Aorta (tissue), 5 donors: ENCODE measurements at regions not wholly inside any gene's neighbourhood (a gene's known extent, or its start where the extent isn't known, plus 50 kb on each side); places are given as distances from the start of the nearest gene placed in this dataset.

ENCODE experiments used
- ATAC-seq: fragments of 200-7000 bp; cut with Tn5 transposase; one replicate; pipeline ENCODE4 v1.9.1; 2022; ENCODE audit warnings: moderate library complexity; ENCODE audit not compliant: low FRiP score
- DNase-seq, 2 donors: peaks; one replicate each; pipeline ENCODE4 v3.0.0-alpha.2; 2020
- H3K27ac ChIP-seq, 2 donors: one replicate each; pipeline ENCODE4 v1.5.1; 2013; ENCODE audit warnings: low read length in 2 of 2, mild to moderate bottlenecking in 2 of 2, moderate library complexity in 2 of 2, control low read depth in 1 of 2, inconsistent platforms in 1 of 2, low read depth in 1 of 2
- H3K27me3 ChIP-seq, 2 donors: one replicate each; pipeline ENCODE4 v1.6.1; 2013; ENCODE audit warnings: control low read depth in 1 of 2, low read length in 1 of 2, mild to moderate bottlenecking in 1 of 2, moderate library complexity in 1 of 2; ENCODE audit not compliant: insufficient read depth in 2 of 2, control insufficient read depth in 1 of 2
- H3K36me3 ChIP-seq, 2 donors: one replicate each; pipeline ENCODE4 v1.6.1; 2013; ENCODE audit warnings: control low read depth in 1 of 2, low read length in 1 of 2, mild to moderate bottlenecking in 1 of 2; ENCODE audit not compliant: insufficient read depth in 2 of 2, control insufficient read depth in 1 of 2
- H3K4me1 ChIP-seq, 2 donors: one replicate each; pipeline ENCODE4 v1.6.1; 2013; ENCODE audit warnings: low read length in 2 of 2, control low read depth in 1 of 2, mild to moderate bottlenecking in 1 of 2, moderate library complexity in 1 of 2; ENCODE audit not compliant: insufficient read depth in 2 of 2, control insufficient read depth in 1 of 2
- H3K4me3 ChIP-seq, 2 donors: one replicate each; pipeline ENCODE4 v1.5.1; 2013; ENCODE audit warnings: low read length in 2 of 2, control low read depth in 1 of 2, mild to moderate bottlenecking in 1 of 2
- H3K9me3 ChIP-seq: one replicate; pipeline ENCODE4 v1.6.1; 2013; ENCODE audit warnings: mild to moderate bottlenecking, low read length; ENCODE audit not compliant: control insufficient read depth
- WGBS, 2 donors: extraction: QIAGEN DNeasy Blood & Tissue Kit; methylation state at CpG; one replicate each; pipeline ENCODE4 v1.1.7; 2013; 5-methylcytosine and 5-hydroxymethylcytosine counted together
- intact Hi-C, 2 donors: fragments of 100-400 bp; cut with DNase I; formaldehyde crosslinking; loops; one replicate each; pipeline versions ENCODE4 v1.14.2 to v1.15.0; 2022
- donor health status: healthy with polysubstance abuse.
- donor health status: Bipolar disorder and iron deficiency.
- donor health status: DM: no; HTN: no; CAD: no.
- donor health status: DM: no; HTN: no; CAD: no.
- donor health status: DM: yes; HTN: yes; CAD: no.

DNA sequence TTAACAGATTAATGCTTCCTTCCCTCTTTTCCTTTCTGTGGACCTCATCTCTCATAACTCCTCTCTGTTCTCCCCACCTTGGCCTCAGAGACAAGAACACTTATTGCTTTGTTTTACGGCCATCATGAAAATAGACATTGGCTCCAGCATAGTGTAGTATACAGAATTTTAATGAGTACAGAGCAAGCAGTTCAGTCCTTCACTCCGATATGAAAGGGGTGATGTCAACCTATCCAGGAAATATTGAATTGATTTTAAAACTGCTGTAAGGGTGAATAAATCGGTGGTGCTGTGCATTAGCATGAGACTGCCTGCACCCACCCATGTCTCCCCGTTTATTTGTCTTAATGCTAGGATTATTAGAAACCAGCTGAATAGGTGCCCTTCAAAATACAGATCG is 490.9 kb upstream of the TBL1XR1 start:
- ATAC-seq (no peak), DNase-seq (no peak)
- no peaks in the 10 kb centered on the region for H3K9me3 ChIP-seq
- no peak overlapping the region for H3K4me3 ChIP-seq
- intact Hi-C loops, result no loop called here
- WGBS, 2 donors, result 95 to 96% methylated on average over 5 of the region's 5 CpGs
- H3K4me1 ChIP-seq, result no peaks in the 10 kb centered on the region
- no peaks in the 10 kb centered on the region for H3K36me3 ChIP-seq
- no peak overlapping the region for H3K27ac ChIP-seq
- H3K27me3 ChIP-seq, result no peaks in the 10 kb centered on the region

DNA sequence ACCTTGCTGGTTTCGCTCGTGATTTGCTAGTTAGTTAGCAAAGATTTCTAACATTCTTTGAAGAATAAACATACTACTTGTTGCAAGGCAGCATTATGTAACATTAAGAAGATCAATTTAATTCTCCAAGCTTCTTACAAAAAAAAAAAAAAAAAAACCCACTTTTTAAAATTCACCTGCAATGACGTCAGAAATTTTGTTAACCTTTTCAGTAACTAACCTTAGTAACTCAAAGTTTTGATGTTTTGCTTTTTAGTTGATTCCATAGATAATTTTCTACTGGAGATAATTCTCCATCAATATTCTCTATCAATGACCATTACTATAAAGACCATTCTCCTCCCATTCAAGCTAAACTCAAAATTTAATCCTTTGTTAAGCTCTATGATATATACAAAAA is 491.8 kb upstream of the TBL1XR1 start:
- Histone ChIP-seq H3K9me3 (no peaks in the 10 kb centered on the region), H3K4me1 (no peaks in the 10 kb centered on the region), H3K4me3 (no peak overlapping the region), H3K27ac (no peak overlapping the region), H3K27me3 (no peaks in the 10 kb centered on the region), H3K36me3 (no peaks in the 10 kb centered on the region)
- WGBS, 2 donors, result 89 to 93% methylated on average over 3 of the region's 3 CpGs
- intact Hi-C loops, result no loop called here
- DNase-seq (no peak), ATAC-seq (no peak)

- ATAC-seq (no peak), DNase-seq (no peak)
- Histone ChIP-seq H3K27ac (no peak overlapping the region), H3K4me3 (no peak overlapping the region), H3K9me3 (no peaks in the 10 kb centered on the region), H3K27me3 (no peaks in the 10 kb centered on the region), H3K4me1 (peaks cover 0 to 3% of the 10 kb centered on the region in 2 donors), H3K36me3 (no peaks in the 10 kb centered on the region)
- intact Hi-C loops, result no loop called here
- WGBS, 2 donors, result 96 to 98% methylated on average over 4 of the region's 4 CpGs
These were observed 492.6 kb upstream of the TBL1XR1 start for GRCh38 chr3:177689869-177690268.

- intact Hi-C loops, result no loop called here
- peaks cover 0 to 3% of the 10 kb centered on the region in 2 donors for H3K4me1 ChIP-seq
- 84 to 91% methylated on average over 3 of the region's 3 CpGs for WGBS, 2 donors
- H3K4me3 ChIP-seq, result no peak overlapping the region
- no peaks in the 10 kb centered on the region for H3K36me3 ChIP-seq
- DNase-seq (no peak), ATAC-seq (no peak)
- H3K27ac ChIP-seq, result no peak overlapping the region
- no peaks in the 10 kb centered on the region for H3K9me3 ChIP-seq
- H3K27me3 ChIP-seq, result no peaks in the 10 kb centered on the region
These were observed 493.0 kb upstream of the TBL1XR1 start for GRCh38 chr3:177690306-177690705.

DNA sequence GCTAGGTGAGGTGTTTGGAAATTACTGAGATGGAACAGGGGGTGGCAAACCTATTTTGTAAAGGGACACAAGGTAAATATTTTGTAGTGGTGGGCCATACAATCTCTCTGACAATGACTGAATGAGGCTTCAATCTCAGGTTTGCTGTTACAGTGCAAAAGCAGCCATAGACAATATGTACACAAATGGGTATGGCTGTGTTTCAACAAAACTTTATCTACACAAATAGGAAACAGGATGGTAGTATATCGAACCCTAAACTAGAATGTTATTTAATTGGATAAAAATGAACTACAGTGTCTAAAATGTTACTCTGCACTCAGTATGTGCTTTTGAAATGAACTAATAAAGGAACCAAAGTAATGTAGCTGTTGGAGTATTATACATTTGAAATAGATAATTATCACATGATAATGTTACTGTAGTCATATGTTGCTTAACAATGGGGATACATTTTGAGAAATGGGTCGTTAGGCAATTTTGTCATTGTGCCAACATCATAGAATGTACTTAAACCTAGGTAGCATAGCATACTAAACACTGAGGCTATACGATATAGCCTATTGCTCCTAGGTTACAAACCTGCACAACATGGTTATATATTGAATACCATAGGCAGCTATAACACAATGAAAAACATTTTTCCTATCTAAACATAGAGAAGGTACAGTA is 495.2 kb upstream of the TBL1XR1 start:
- DNase-seq (no peak), ATAC-seq (no peak)
- 76 to 77% methylated on average over 3 of the region's 3 CpGs for WGBS, 2 donors
- no peaks in the 10 kb centered on the region for H3K36me3 ChIP-seq
- intact Hi-C loops, result no loop called here
- no peaks in the 10 kb centered on the region for H3K9me3 ChIP-seq
- H3K4me1 ChIP-seq, result peaks cover 0 to 3% of the 10 kb centered on the region in 2 donors
- H3K27me3 ChIP-seq, result no peaks in the 10 kb centered on the region
- H3K27ac ChIP-seq, result no peak overlapping the region
- H3K4me3 ChIP-seq, result no peak overlapping the region

DNA sequence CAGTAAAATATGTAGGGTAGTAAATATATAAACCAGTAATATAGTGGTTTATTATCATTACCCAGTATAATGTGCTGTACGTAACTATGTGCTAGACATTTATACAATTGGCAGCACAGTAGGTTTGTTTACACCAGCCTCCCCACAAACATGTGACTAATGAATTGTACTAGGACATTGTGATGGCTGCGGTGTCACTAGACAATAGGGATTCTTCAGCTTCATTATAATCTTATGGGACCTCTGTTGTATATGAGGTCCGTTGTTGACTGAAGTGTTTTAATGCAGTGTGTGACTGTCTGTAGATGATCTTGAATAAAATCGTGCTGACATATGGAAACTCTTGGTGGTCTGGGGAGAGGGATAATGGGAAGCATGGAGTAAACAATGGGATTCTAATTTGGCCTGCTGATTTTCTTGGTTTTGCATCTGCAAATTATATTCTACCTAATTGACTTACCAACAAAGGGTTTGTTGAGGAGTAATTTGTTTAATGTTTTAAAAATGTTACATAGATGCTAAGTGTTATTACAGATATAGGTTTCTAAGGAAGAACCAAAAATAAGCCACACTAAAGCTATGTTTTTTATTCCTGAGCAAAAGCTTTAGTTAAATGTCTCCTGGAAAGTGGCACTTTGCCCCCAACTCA is 496.5 kb upstream of the TBL1XR1 start:
- no peaks in the 10 kb centered on the region for H3K36me3 ChIP-seq
- H3K4me3 ChIP-seq, result no peak overlapping the region
- no peak for ATAC-seq
- no peaks in the 10 kb centered on the region for H3K27me3 ChIP-seq
- 87 to 89% methylated on average over 4 of the region's 4 CpGs for WGBS, 2 donors
- H3K4me1 ChIP-seq, result peaks cover 0 to 3% of the 10 kb centered on the region in 2 donors
- DNase-seq, result no peak
- no peaks in the 10 kb centered on the region for H3K9me3 ChIP-seq
- intact Hi-C loops, result no loop called here
- H3K27ac ChIP-seq, result no peak overlapping the region

DNA sequence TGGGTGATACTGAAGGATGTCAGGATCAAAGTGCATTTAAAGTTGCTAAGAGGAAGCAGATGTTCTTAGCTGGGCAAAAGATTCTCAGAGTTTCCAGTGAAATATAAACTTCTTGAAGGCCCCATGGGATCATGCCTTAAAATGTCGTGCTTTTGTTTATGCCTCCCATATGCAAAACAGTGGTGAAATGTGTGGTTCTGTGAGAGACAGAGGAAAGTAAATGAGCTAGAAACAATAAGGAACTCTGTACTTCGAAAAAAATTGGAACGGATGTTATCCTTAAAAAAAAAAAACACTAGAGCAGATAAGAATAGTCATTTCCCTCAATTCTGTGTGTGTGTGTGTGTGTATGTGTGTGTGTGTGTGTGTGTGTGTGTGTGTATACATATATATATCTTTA is 497.0 kb upstream of the TBL1XR1 start:
- intact Hi-C loops, result no loop called here
- Histone ChIP-seq H3K36me3 (no peaks in the 10 kb centered on the region), H3K27me3 (no peaks in the 10 kb centered on the region), H3K4me3 (no peak overlapping the region), H3K9me3 (no peaks in the 10 kb centered on the region), H3K27ac (no peak overlapping the region), H3K4me1 (peaks cover 0 to 3% of the 10 kb centered on the region in 2 donors)
- ATAC-seq (no peak), DNase-seq (no peak)
- 8% methylated on average over 3 of the region's 3 CpGs for WGBS, 2 donors

DNA sequence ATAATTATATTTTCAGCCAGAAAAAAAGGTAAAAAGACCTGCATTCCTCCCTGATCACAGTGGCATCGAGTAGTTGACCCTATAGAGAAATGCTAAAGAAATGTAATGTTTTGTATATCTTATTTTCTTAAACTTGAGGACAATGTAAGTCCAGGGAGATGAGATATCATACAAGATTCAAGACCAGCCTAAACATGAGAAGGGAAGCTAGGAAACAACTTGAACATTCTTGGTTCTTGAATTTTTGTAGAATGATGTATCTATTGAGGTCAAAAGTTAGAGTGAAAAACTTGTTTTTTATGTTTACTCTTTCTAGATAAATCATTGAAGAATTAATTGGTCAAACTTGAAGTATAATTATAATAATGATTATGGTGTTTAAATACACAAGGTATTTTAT is 497.7 kb upstream of the TBL1XR1 start:
- H3K27ac ChIP-seq, result no peak overlapping the region
- no peak for DNase-seq
- H3K9me3 ChIP-seq, result no peaks in the 10 kb centered on the region
- peaks cover 0 to 3% of the 10 kb centered on the region in 2 donors for H3K4me1 ChIP-seq
- H3K4me3 ChIP-seq, result no peak overlapping the region
- no peaks in the 10 kb centered on the region for H3K27me3 ChIP-seq
- WGBS, 2 donors, result 88 to 89% methylated on average over 1 of the region's 1 CpG
- H3K36me3 ChIP-seq, result no peaks in the 10 kb centered on the region
- ATAC-seq, result no peak
- intact Hi-C loops, result no loop called here

DNA sequence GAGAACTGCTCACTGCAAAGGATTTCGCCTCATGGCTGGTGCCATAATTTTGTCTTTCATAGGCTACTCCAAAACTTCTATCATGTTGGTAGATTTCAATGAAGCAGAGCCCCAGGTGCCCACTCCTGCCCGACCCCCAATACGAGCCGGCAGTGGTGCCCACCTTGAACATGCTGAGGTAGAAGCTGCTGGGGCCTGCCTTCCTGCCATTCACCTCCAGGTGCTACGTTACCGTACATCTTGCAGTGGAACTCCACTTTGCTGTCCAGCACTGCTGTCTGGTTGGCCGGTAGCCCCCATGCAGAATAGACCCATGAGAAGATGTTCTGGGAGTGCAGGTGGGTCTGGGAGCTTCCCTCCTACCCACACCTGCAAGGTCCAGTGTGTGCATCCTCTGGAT is 502.8 kb upstream of the TBL1XR1 start:
- intact Hi-C loops, result no loop called here
- DNase-seq (no peak), ATAC-seq (no peak)
- Histone ChIP-seq H3K9me3 (no peaks in the 10 kb centered on the region), H3K4me1 (no peaks in the 10 kb centered on the region), H3K27ac (no peak overlapping the region), H3K27me3 (no peaks in the 10 kb centered on the region), H3K36me3 (no peaks in the 10 kb centered on the region), H3K4me3 (no peak overlapping the region)
- 92 to 97% methylated on average over 7 of the region's 7 CpGs for WGBS, 2 donors
